ENCODE measurements at regions not wholly inside any gene's neighbourhood (a gene's known extent, or its start where the extent isn't known, plus 50 kb on each side); places are given as distances from the start of the nearest gene placed in this dataset.
"Not testable (repeated sequence)": the region's sequence is repeated elsewhere in the genome, so short reads cannot be mapped to it uniquely, and the experiment has no call there.

- Mint-ChIP-seq H3K27me3 (ENCODE audit: insufficient read depth) (no peaks in the 10 kb centered on the region), H3K4me3 (no peak overlapping the region), H3K9me3 (peaks cover 13% of the 10 kb centered on the region), H3K27ac (no peak overlapping the region), H3K36me3 (ENCODE audit: low read depth) (no peaks in the 10 kb centered on the region), H3K4me1 (peaks cover 5% of the 10 kb centered on the region)
- TF ChIP-seq, protein P1, sequence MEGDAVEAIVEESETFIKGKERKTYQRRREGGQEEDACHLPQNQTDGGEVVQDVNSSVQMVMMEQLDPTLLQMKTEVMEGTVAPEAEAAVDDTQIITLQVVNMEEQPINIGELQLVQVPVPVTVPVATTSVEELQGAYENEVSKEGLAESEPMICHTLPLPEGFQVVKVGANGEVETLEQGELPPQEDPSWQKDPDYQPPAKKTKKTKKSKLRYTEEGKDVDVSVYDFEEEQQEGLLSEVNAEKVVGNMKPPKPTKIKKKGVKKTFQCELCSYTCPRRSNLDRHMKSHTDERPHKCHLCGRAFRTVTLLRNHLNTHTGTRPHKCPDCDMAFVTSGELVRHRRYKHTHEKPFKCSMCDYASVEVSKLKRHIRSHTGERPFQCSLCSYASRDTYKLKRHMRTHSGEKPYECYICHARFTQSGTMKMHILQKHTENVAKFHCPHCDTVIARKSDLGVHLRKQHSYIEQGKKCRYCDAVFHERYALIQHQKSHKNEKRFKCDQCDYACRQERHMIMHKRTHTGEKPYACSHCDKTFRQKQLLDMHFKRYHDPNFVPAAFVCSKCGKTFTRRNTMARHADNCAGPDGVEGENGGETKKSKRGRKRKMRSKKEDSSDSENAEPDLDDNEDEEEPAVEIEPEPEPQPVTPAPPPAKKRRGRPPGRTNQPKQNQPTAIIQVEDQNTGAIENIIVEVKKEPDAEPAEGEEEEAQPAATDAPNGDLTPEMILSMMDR (conservative IDR thresholded peaks at IDR 0.05), result no peak
- WGBS, 2 experiments (ENCODE audit: insufficient coverage in 1 of 2, insufficient read length in 1 of 2), result 86 to 100% methylated on average over 1 to 3 of the region's 3 CpGs
- H3K4me1 ChIP-seq (ENCODE audit: control insufficient read depth, insufficient read depth, low read length), result no peaks in the 10 kb centered on the region
- H3K4me3 ChIP-seq (ENCODE audit: low read length), result no peak overlapping the region
- no peaks in the 10 kb centered on the region for H3K36me3 ChIP-seq (ENCODE audit: control insufficient read depth, insufficient read depth, low read length)
- no peak for DNase-seq
- H3K9ac ChIP-seq (ENCODE audit: extremely low read depth, low read length, poor library complexity, severe bottlenecking), result no peak overlapping the region
- no peaks in the 10 kb centered on the region for H3K27me3 ChIP-seq (ENCODE audit: control insufficient read depth, insufficient read depth, low read length, poor library complexity, severe bottlenecking)
- no peak overlapping the region for H3K27ac ChIP-seq (ENCODE audit: low read depth, low read length)
- no peaks in the 10 kb centered on the region for H3K9me3 ChIP-seq (ENCODE audit: control insufficient read depth, low read length)
Observed at GRCh38 chr15:45821390-45821789, 186.6 kb downstream of the SQOR start.

DNA sequence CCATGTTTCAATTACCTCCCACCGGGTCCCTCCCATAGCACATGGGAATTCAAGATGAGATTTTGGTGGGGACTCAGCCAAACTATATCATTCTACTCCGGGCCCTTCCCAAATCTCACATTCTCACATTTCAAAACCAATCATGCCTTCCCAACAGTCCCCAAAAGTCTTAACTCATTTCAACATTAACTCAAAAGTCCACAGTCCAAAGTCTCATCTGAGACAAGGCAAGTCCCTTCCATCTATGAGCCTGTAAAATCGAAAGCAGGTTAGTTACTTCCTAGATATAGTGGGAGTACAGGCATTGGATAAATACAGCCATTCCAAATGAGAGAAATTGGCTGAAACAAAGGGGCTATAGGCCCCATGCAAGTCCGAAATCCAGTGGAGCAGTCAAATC, 188.1 kb downstream of the SQOR start:
- H3K9me3 Mint-ChIP-seq, result peaks cover 12% of the 10 kb centered on the region
- not testable (repeated sequence) for H3K9me3 ChIP-seq (ENCODE audit: control insufficient read depth, low read length); DNase-seq; H3K27me3 Mint-ChIP-seq (ENCODE audit: insufficient read depth); H3K27ac ChIP-seq (ENCODE audit: low read depth, low read length); H3K4me3 ChIP-seq (ENCODE audit: low read length); H3K27me3 ChIP-seq (ENCODE audit: control insufficient read depth, insufficient read depth, low read length, poor library complexity, severe bottlenecking); H3K4me1 Mint-ChIP-seq; H3K36me3 ChIP-seq (ENCODE audit: control insufficient read depth, insufficient read depth, low read length); H3K27ac Mint-ChIP-seq; H3K4me1 ChIP-seq (ENCODE audit: control insufficient read depth, insufficient read depth, low read length); H3K9ac ChIP-seq (ENCODE audit: extremely low read depth, low read length, poor library complexity, severe bottlenecking); H3K4me3 Mint-ChIP-seq; H3K36me3 Mint-ChIP-seq (ENCODE audit: low read depth)
- WGBS, 2 experiments (ENCODE audit: insufficient coverage in 1 of 2, insufficient read length in 1 of 2), result 85 to 95% methylated on average over 3 to 4 of the region's 4 CpGs

GRCh38 chr15:45827275-45827674, 192.4 kb downstream of the SQOR start:
- H3K4me3 ChIP-seq (ENCODE audit: low read length), result no peak overlapping the region
- no peaks in the 10 kb centered on the region for H3K9me3 ChIP-seq (ENCODE audit: control insufficient read depth, low read length)
- no peaks in the 10 kb centered on the region for H3K36me3 Mint-ChIP-seq (ENCODE audit: low read depth)
- H3K27ac Mint-ChIP-seq, result no peak overlapping the region
- no peak overlapping the region for H3K4me3 Mint-ChIP-seq
- no peaks in the 10 kb centered on the region for H3K27me3 Mint-ChIP-seq (ENCODE audit: insufficient read depth)
- no peak overlapping the region for H3K9ac ChIP-seq (ENCODE audit: extremely low read depth, low read length, poor library complexity, severe bottlenecking)
- TF ChIP-seq, protein P1 (conservative IDR thresholded peaks at IDR 0.05), result no peak
- no peaks in the 10 kb centered on the region for H3K4me1 Mint-ChIP-seq
- no peaks in the 10 kb centered on the region for H3K27me3 ChIP-seq (ENCODE audit: control insufficient read depth, insufficient read depth, low read length, poor library complexity, severe bottlenecking)
- peaks cover 10% of the 10 kb centered on the region for H3K9me3 Mint-ChIP-seq
- DNase-seq, result no peak
- no peak overlapping the region for H3K27ac ChIP-seq (ENCODE audit: low read depth, low read length)
- no peaks in the 10 kb centered on the region for H3K4me1 ChIP-seq (ENCODE audit: control insufficient read depth, insufficient read depth, low read length)
- 86 to 90% methylated on average over 3 to 4 of the region's 4 CpGs for WGBS, 2 experiments (ENCODE audit: insufficient coverage in 1 of 2, insufficient read length in 1 of 2)
- H3K36me3 ChIP-seq (ENCODE audit: control insufficient read depth, insufficient read depth, low read length), result no peaks in the 10 kb centered on the region

DNA sequence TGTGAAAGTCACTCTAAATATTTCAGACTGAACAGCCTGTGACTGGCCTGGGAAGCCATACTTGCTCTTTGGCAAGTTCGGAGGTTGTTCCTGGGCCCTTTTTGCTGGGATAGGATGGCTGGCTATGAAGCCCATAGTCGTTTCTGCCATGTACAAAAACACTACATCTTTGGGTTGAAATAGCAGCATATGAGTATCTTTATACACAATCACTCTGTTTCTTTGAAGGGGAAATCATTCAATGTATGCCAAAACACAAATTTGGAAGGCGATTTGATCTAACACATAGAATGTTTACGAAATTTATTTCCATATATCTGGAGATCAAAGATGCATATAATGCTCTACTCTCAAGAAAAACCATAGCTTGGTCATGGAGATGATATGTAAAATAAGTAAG, 192.9 kb downstream of the SQOR start:
- H3K4me1 Mint-ChIP-seq, result no peaks in the 10 kb centered on the region
- Histone ChIP-seq H3K27me3 (ENCODE audit: control insufficient read depth, insufficient read depth, low read length, poor library complexity, severe bottlenecking) (no peaks in the 10 kb centered on the region), H3K4me3 (ENCODE audit: low read length) (no peak overlapping the region), H3K9me3 (ENCODE audit: control insufficient read depth, low read length) (no peaks in the 10 kb centered on the region), H3K9ac (ENCODE audit: extremely low read depth, low read length, poor library complexity, severe bottlenecking) (no peak overlapping the region), H3K27ac (ENCODE audit: low read depth, low read length) (no peak overlapping the region), H3K36me3 (ENCODE audit: control insufficient read depth, insufficient read depth, low read length) (no peaks in the 10 kb centered on the region), H3K4me1 (ENCODE audit: control insufficient read depth, insufficient read depth, low read length) (no peaks in the 10 kb centered on the region)
- DNase-seq, result no peak
- 91 to 100% methylated on average over 1 to 4 of the region's 4 CpGs for WGBS, 2 experiments (ENCODE audit: insufficient coverage in 1 of 2, insufficient read length in 1 of 2)
- no peaks in the 10 kb centered on the region for H3K36me3 Mint-ChIP-seq (ENCODE audit: low read depth)
- H3K27ac Mint-ChIP-seq, result no peak overlapping the region
- H3K4me3 Mint-ChIP-seq, result no peak overlapping the region
- peaks cover 10% of the 10 kb centered on the region for H3K9me3 Mint-ChIP-seq
- no peaks in the 10 kb centered on the region for H3K27me3 Mint-ChIP-seq (ENCODE audit: insufficient read depth)
- TF ChIP-seq, protein P1 (conservative IDR thresholded peaks at IDR 0.05), result no peak
